ENCODE measurements at regions not wholly inside any gene's neighbourhood (a gene's known extent, or its start where the extent isn't known, plus 50 kb on each side); places are given as distances from the start of the nearest gene placed in this dataset.

DNA sequence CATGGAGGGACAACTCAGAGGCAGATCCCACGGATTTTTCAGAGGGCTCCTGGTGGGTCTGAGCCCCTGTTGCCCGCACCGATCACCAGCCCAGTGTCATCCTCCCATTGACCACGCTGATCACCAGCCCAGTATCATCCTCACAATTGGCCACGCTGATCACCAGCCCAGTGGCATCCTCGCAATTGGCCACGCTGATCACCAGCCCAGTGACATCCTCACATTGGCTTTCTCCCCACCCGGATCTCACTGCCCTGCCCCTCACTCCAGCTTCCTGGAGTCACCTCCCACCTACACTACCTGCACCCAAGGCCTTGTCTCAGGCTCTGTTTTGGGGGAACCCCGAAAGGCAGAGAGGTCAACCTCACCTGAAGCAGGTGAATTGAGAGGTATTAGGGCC is 358.2 kb upstream of the TNRC6C start:
- WGBS: 92% methylated on average over 9 of the region's 9 CpGs
- Histone ChIP-seq H3K36me3 (ENCODE audit: insufficient read depth) (no peaks in the 10 kb centered on the region), H3K4me3 (ENCODE audit: low read depth, low read length) (no peak overlapping the region), H3K4me1 (ENCODE audit: insufficient read depth) (no peaks in the 10 kb centered on the region), H3K27ac (ENCODE audit: low read depth) (no peak overlapping the region)
- no peak for DNase-seq (ENCODE audit: extremely low spot score)

DNA sequence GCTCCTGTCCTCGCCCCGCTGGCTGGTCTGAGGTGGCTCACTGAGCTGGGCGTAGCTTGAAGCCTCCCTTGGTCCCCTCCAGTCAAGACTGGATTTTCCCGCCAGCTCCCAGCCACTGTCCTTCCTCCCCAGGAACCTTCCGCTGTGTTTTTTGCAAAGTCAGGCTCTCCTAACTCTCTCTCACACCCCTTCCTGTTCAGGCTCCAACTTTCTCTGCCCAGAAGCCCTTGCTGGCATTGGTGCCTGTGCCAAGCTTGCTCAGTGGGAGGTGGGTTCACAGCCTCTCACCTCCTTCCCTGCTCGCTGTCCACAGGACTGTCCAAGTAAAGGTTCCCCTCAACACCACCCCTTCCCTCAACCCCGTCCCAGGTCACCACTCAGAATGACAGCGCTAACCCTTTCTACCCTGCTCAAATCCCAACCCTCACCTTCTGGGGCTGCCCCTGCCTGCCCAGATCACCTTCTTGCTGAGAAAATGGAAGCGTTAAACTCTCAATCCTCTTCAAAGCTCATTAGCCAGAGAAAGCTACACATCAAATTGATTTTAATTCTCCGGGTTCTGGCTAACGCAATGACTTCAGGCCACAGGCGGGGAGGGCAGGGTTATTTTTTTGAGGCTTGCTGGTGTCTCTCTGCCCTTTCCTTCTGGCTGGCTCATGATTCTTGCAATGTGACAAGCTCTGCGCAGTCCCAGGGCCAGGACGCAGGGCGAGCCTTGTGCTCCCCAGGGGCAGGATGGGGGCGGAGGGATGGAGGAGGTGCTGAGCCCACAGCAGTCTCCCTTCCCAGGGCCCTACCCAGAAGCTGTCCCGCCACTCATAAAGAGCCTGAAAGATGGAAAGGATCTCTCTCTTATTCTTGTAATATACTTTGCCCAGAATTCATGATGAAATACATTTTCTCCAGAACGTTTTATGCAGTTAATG is 357.2 kb upstream of the TNRC6C start:
- Histone ChIP-seq H3K27ac (ENCODE audit: low read depth) (peak overlapping the region; percentile 61), H3K36me3 (ENCODE audit: insufficient read depth) (no peaks in the 10 kb centered on the region), H3K4me3 (ENCODE audit: low read depth, low read length) (no peak overlapping the region), H3K4me1 (ENCODE audit: insufficient read depth) (no peaks in the 10 kb centered on the region)
- no peak for DNase-seq (ENCODE audit: extremely low spot score)
- 85% methylated on average over 18 of the region's 18 CpGs for WGBS

DNA sequence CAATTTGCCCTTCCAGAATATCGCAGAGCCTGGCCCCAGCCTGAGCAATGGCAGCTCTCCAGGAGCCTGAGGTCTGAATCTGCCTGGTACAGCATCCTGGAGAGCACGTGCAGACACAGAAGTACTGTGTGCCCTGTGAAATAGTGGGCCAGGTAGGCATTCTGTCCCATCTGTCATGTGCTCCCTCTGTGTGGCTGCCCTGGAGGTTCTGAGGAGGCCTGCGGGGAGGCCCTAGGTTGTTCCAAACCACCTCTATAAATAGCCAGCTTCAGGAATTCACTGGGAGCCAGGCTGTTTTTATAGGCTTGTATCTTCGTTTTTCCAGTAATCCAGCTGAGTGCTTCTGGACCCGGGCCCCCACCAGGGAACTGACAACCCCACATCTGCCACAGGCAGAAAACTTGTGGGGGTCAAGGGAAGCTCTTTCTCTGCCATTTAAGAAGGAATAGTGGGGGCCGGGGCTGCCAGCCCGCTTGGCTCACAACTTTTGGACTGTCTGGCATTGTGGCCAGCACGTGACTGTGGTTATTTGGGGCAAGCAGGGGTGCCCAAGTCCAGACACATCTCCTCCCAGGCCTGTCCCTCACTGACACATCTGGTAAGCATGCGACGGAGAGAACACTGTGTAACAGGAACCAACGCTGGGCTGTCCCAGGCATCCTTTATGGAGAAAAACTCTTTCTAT is 356.3 kb upstream of the TNRC6C start:
- Histone ChIP-seq H3K4me1 (ENCODE audit: insufficient read depth) (no peaks in the 10 kb centered on the region), H3K4me3 (ENCODE audit: low read depth, low read length) (no peak overlapping the region), H3K27ac (ENCODE audit: low read depth) (peak overlapping the region; percentile 57), H3K36me3 (ENCODE audit: insufficient read depth) (no peaks in the 10 kb centered on the region)
- DNase-seq (ENCODE audit: extremely low spot score): no peak
- WGBS: 29% methylated on average over 11 of the region's 11 CpGs

DNA sequence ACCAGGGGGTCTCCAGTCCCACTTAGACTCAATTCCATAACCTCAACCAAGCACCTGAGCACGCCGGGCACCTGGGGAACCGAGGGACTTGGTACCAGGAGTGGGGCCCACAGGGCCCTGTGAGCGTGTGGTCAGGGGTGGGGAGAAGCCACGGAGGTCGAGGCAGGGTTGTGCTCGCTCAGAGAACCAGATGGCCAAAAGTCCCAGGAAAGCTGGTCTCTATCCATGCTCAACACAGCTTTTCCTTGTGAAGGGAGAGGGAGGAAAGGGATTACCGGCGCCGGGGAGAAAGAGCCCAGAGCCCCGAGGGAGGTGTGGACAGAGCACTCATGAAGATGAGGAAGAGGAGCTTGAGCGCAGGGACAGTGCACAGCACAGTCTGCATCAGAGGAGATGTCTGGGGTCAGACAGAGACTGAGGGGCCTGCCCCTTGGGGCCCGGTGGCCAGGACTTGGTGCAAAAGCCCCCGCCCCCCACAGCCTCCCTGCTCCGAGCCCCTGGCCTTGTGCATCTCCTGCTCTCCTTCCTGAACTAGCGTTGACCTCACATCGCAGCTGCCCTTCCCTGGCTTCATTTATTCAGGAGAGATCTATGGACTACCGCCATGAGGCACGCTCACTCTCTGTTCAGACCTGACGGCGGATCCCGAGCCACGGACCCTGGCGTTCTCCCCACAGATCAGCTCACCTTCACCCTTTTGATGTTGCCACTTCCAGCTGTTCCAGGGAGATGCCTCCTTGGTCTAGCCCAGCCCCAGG is 355.4 kb upstream of the TNRC6C start:
- no peak for DNase-seq (ENCODE audit: extremely low spot score)
- 74% methylated on average over 24 of the region's 24 CpGs for WGBS
- Histone ChIP-seq H3K27ac (ENCODE audit: low read depth) (peak overlapping the region; percentile 66), H3K4me3 (ENCODE audit: low read depth, low read length) (no peak overlapping the region), H3K4me1 (ENCODE audit: insufficient read depth) (no peaks in the 10 kb centered on the region), H3K36me3 (ENCODE audit: insufficient read depth) (no peaks in the 10 kb centered on the region)

DNA sequence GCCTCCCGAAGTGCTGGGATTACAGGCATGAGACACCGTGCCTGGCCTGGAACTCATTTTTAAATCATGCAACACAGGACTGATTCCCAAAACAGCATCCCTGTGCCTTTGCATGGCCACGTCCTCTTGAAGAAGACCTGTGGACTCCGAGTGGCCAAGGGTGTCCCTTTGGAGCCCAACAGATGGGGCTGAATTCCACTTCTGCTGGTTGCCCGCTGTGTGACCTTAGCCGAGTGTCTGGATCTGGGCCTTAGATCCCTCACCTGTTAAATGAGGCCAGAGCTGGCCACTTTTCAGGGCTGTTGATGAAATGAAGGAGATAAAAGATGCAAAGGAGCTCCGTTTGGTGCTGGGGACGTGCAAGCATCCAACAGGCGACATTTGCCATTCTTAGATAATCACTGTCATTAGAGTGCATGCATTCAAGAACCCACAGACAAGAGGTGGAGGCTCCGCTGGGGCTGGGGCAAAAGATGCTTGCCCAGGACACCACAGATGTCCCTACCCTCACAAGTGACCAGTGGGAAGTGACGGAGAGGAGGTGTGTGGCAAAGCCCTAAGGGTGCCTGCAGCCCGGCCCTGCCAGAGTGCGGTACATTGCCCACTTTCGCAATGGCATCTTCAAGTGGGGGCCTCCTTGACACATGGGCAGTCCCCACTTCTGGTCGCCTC is 354.1 kb upstream of the TNRC6C start:
- 96% methylated on average over 15 of the region's 15 CpGs for WGBS
- H3K4me3 ChIP-seq (ENCODE audit: low read depth, low read length): no peak overlapping the region
- H3K36me3 ChIP-seq (ENCODE audit: insufficient read depth): no peaks in the 10 kb centered on the region
- no peaks in the 10 kb centered on the region for H3K4me1 ChIP-seq (ENCODE audit: insufficient read depth)
- no peak for DNase-seq (ENCODE audit: extremely low spot score)
- no peak overlapping the region for H3K27ac ChIP-seq (ENCODE audit: low read depth)

DNA sequence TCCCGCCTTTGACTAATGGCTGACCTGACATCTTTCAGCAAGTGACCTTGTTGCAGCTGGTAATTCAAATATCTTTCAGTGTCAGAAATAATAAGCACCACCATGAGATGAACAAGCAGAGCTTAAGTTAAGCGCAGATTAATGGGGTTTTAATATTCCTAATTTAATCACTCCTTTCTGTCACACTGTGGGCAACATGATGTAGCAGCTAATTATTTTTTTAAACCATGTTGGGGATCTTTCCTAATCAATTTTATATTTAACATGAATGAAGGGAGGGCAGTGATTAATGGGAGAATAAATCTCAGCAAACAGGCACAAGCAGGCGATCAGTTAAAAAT is 353.6 kb upstream of the TNRC6C start:
- H3K4me3 ChIP-seq (ENCODE audit: low read depth, low read length): no peak overlapping the region
- H3K36me3 ChIP-seq (ENCODE audit: insufficient read depth): no peaks in the 10 kb centered on the region
- no peak overlapping the region for H3K27ac ChIP-seq (ENCODE audit: low read depth)
- no peak for DNase-seq (ENCODE audit: extremely low spot score)
- WGBS: 97% methylated on average over 3 of the region's 3 CpGs
- no peaks in the 10 kb centered on the region for H3K4me1 ChIP-seq (ENCODE audit: insufficient read depth)

DNA sequence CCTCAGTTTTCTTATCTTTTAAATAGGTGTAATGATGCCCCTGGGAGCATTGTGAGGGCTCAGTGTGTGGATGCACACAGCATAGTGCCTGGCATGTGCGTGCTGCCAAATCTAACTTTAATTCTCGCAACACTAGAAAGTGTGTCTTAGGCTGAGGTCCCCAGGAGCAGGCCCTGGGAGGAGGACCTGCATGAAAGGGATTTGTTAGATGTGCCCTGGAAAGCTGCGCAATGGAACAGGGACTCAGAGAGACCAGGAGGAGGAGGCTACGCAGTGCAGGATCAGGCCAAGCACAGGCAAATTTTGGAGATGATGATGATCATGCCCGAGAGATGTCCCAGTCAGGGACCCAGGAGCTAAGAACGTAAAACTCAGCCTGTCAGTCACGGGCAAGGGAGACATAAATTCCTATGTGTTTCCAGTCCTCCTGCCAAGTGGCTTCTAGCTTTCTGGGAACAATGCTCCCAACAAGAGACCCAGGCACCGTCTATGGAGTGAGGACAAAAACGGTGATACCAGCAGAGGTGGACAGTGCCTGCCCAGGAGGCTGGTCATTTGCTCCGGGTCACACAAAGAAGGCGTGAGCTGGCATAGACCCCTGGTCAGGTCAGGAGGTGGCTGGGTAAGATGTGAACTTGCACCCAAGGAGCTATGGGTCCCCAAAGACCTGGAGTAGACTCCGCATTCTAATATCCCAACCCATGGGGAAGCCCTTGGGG is 352.2 kb upstream of the TNRC6C start:
- no peak overlapping the region for H3K27ac ChIP-seq (ENCODE audit: low read depth)
- no peaks in the 10 kb centered on the region for H3K36me3 ChIP-seq (ENCODE audit: insufficient read depth)
- no peaks in the 10 kb centered on the region for H3K4me1 ChIP-seq (ENCODE audit: insufficient read depth)
- no peak for DNase-seq (ENCODE audit: extremely low spot score)
- 82% methylated on average over 12 of the region's 12 CpGs for WGBS
- no peak overlapping the region for H3K4me3 ChIP-seq (ENCODE audit: low read depth, low read length)

DNA sequence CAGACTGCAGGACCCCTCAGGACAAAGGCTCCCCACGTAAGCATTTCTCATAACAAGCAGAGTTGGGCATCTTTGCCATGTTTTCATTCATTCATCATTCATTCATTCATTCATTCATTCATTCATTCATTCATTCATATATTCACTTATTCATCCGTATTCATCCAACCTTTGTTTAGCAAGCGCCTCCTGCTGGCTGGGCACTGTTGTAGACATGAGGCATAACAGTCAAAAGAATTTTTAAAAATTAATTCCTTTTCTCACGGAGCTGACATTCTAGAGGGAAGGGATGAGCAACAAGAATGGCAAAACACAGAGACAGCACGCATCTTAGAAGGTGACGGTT is 351.7 kb upstream of the TNRC6C start:
- Histone ChIP-seq H3K4me3 (ENCODE audit: low read depth, low read length) (no peak overlapping the region), H3K4me1 (ENCODE audit: insufficient read depth) (no peaks in the 10 kb centered on the region), H3K27ac (ENCODE audit: low read depth) (no peak overlapping the region), H3K36me3 (ENCODE audit: insufficient read depth) (no peaks in the 10 kb centered on the region)
- no peak for DNase-seq (ENCODE audit: extremely low spot score)
- WGBS: 92% methylated on average over 6 of the region's 6 CpGs

DNA sequence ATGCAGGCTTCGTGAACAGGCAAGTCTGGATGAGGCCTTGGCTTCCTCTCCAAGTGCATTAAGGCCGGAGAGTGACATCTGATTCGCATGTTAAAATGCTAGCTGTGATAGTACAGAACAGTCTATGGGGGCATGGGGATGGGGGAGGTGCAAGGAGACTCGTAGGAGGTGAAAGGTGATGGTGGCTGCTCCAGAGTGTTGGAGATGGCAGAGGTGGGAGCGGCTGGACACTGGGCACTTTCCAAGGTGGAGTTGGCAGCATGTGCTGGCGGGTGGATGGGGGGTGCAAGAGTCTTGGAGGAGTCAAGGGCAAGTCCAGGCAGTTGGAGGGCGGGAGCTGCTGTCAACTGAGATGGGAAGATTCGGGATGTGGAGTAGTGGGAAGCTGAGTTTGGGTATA is 350.9 kb upstream of the TNRC6C start:
- WGBS: 96% methylated on average over 8 of the region's 8 CpGs

DNA sequence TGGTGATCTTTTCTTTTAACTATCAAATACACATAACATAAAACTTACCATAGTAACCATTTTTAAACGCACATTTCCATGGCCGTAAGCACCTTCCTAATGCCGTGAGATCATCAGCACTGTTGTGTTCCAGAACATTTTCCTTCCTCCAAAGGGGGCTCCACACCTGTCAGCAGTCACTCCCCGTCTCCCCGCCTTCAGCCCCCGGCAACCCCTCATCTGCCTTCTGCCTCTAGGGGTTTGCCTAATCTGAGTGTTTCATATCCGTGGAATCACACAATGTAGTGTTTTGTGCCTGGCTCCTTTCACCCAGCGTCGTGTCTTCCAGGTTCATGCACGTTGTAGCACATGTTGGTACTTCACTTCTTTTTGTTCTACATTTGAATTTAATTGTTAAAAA is 350.1 kb upstream of the TNRC6C start:
- no peak for DNase-seq (ENCODE audit: extremely low spot score)
- Histone ChIP-seq H3K4me1 (ENCODE audit: insufficient read depth) (no peaks in the 10 kb centered on the region), H3K36me3 (ENCODE audit: insufficient read depth) (no peaks in the 10 kb centered on the region), H3K4me3 (ENCODE audit: low read depth, low read length) (no peak overlapping the region), H3K27ac (ENCODE audit: low read depth) (no peak overlapping the region)
- WGBS: 95% methylated on average over 10 of the region's 10 CpGs

More for the DNA sequence above, 350.9 kb upstream of the TNRC6C start:
- DNase-seq (ENCODE audit: extremely low spot score): no peak
- Histone ChIP-seq H3K36me3 (ENCODE audit: insufficient read depth) (no peaks in the 10 kb centered on the region), H3K4me1 (ENCODE audit: insufficient read depth) (no peaks in the 10 kb centered on the region), H3K4me3 (ENCODE audit: low read depth, low read length) (no peak overlapping the region), H3K27ac (ENCODE audit: low read depth) (no peak overlapping the region)

DNA sequence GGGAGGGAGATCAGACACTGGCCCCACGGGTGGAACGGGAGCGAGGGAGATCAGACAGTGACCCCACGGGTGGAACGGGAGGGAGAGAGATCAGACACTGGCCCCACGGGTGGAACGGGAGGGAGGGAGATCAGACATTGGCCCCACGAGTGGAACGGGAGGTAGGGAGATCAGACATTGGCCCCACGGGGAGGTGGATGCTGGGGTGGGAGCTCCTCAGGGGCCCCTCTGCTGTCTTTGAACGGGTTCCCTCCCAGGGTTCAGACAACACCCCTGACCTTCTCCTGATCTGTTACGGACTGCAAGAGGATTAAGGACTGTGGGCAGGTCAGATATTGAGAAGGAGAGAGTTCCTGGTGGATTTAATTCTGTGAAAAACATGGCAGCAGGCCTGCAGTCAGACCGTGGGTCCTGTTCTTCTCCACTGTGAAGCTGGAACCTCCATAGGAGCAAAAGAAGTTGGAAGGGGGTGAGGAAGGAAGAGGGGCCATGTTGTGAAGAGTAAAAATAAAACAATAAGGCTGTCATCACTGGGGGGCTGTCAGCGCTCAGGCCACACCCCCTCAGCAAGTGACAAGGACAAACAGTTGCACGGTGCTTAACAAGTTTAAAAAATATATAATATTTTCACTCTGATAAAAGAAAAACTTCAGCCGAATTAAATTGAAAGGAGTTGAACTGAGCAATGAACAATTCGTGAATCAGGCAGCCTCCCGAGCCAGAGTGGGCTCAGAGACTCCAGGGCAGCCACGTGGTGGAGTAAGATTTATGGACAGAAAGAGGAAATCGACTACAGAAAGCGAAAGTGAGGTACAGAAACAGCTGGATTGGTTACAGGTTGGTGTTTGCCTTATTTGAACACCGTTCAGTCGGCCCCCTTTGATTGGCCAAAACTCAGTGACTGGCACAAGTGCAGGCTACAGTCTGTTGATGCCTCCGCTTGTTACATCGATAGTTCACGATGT is 348.7 kb upstream of the TNRC6C start:
- Histone ChIP-seq H3K27ac (ENCODE audit: low read depth) (peak overlapping the region; percentile 46), H3K4me3 (ENCODE audit: low read depth, low read length) (no peak overlapping the region), H3K4me1 (ENCODE audit: insufficient read depth) (no peaks in the 10 kb centered on the region), H3K36me3 (ENCODE audit: insufficient read depth) (no peaks in the 10 kb centered on the region)
- 70% methylated on average over 26 of the region's 26 CpGs for WGBS
- DNase-seq (ENCODE audit: extremely low spot score): no peak

DNA sequence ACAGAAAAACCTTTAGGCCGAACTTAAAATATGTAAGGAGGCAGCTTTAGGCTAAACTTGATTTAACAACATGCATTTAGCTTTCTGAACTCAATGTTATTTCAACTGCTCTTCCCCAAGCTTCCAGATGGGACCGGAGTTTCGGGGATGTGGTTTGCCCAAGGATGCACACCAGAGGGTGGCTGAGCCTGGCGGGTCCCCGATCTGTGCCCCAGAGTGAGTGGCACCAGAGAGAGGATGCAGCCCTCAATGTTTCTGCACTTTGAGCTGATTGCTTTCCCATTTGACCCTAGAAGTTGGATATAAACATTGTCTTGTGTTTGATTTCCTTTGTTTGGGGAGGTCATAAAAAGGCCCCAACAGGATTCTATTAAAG is 348.0 kb upstream of the TNRC6C start:
- no peaks in the 10 kb centered on the region for H3K36me3 ChIP-seq (ENCODE audit: insufficient read depth)
- no peak overlapping the region for H3K27ac ChIP-seq (ENCODE audit: low read depth)
- H3K4me3 ChIP-seq (ENCODE audit: low read depth, low read length): no peak overlapping the region
- 70% methylated on average over 5 of the region's 5 CpGs for WGBS
- no peaks in the 10 kb centered on the region for H3K4me1 ChIP-seq (ENCODE audit: insufficient read depth)
- no peak for DNase-seq (ENCODE audit: extremely low spot score)
